ENCODE measurements at regions not wholly inside any gene's neighbourhood (a gene's known extent, or its start where the extent isn't known, plus 50 kb on each side); places are given as distances from the start of the nearest gene placed in this dataset.
"Not testable (repeated sequence)": the region's sequence is repeated elsewhere in the genome, so short reads cannot be mapped to it uniquely, and the experiment has no call there.

GRCh38 chr6:121630716-121631115 is 195.3 kb downstream of the GJA1 start:
- no peak for FAIRE-seq
- intact Hi-C loops (cut with micrococcal nuclease), result no loop called here

GRCh38 chr6:121631752-121632151 is 196.3 kb downstream of the GJA1 start:
- intact Hi-C loops (cut with micrococcal nuclease); H3K9ac ChIP-seq (ENCODE audit: insufficient read depth in 1 of 2, low read depth in 2 of 2, low read length in 2 of 2); H2AFZ ChIP-seq (ENCODE audit: low read depth, low read length): not testable (repeated sequence)

More at GRCh38 chr6:121630716-121631115, 195.3 kb downstream of the GJA1 start:
- BruUV-seq (replicated peaks), result no TSS peak
- H3K79me2 ChIP-seq (ENCODE audit: control insufficient read depth, insufficient read depth, low read length), result no peaks in the 10 kb centered on the region
- no peaks in the 10 kb centered on the region for H4K20me1 ChIP-seq (replicated peaks; ENCODE audit: control insufficient read depth, insufficient read depth, low read length)
- H3K4me3 ChIP-seq, result no peak overlapping the region
- no peak overlapping the region for H3K27ac ChIP-seq (ENCODE audit: extremely low read depth, low read depth, low read length)
- H3K9me3 ChIP-seq (replicated peaks; ENCODE audit: control insufficient read depth, insufficient read depth, low read depth, low read length), result no peaks in the 10 kb centered on the region
- H3K36me3 ChIP-seq (ENCODE audit: control insufficient read depth, insufficient read depth, low read length), result no peaks in the 10 kb centered on the region
- no peak overlapping the region for H3K4me2 ChIP-seq (ENCODE audit: insufficient read depth, low read length)
- ChIA-PET CTCF (ENCODE audit: low intra/inter-chr PET ratio) (no interaction called here), POLR2A (no interaction called here)
- no peak overlapping the region for H2AFZ ChIP-seq (ENCODE audit: low read depth, low read length)
- H3K9me1 ChIP-seq (ENCODE audit: control insufficient read depth, insufficient read depth, low read length), result no peaks in the 10 kb centered on the region
- TF ChIP-seq SIX5 (IDR thresholded peaks at IDR 0.05; ENCODE audit: borderline replicate concordance in 1 of 2, insufficient read depth in 1 of 2, low read depth in 1 of 2, low read length in 2 of 2) (no peak), ZNF639 (CRISPR knock-in tag; conservative IDR thresholded peaks at IDR 0.05 in 1 of 2, IDR thresholded peaks at IDR 0.05 in 1 of 2) (no peak), MAZ (CRISPR knock-in tag; conservative IDR thresholded peaks at IDR 0.05 in 1 of 2, IDR thresholded peaks at IDR 0.05 in 1 of 2) (no peak), ZNF79 (CRISPR knock-in tag; IDR thresholded peaks at IDR 0.05; ENCODE audit: low read depth) (no peak), ZNF408 (CRISPR knock-in tag; IDR thresholded peaks at IDR 0.05; ENCODE audit: low read depth) (no peak), ZBTB43 (CRISPR knock-in tag; IDR thresholded peaks at IDR 0.05) (no peak), ZNF57 (CRISPR knock-in tag; IDR thresholded peaks at IDR 0.05) (no peak), ZNF644 (tag; IDR thresholded peaks at IDR 0.05; ENCODE audit: low read depth) (no peak), ZNF165 (CRISPR knock-in tag; IDR thresholded peaks at IDR 0.05; ENCODE audit: borderline replicate concordance) (no peak), RB1 (IDR thresholded peaks at IDR 0.05; ENCODE audit: low read depth) (no peak), SIN3A (IDR thresholded peaks at IDR 0.05; ENCODE audit: borderline replicate concordance in 2 of 2, control insufficient read depth in 1 of 2, low read depth in 2 of 2, low read length in 2 of 2) (no peak)
- no peak for DNase-seq (ENCODE audit: extremely low read depth in 1 of 4, low spot score in 3 of 4)
- no peaks in the 10 kb centered on the region for H3K4me1 ChIP-seq (replicated peaks in 1 of 2; ENCODE audit: control insufficient read depth in 2 of 2, insufficient read depth in 2 of 2, low read length in 2 of 2)
- H3K9ac ChIP-seq (ENCODE audit: insufficient read depth in 1 of 2, low read depth in 2 of 2, low read length in 2 of 2), result no peak overlapping the region
- no peaks in the 10 kb centered on the region for H3K27me3 ChIP-seq (ENCODE audit: control insufficient read depth in 2 of 2, insufficient read depth in 2 of 2, low read length in 2 of 2)
- no peak for ATAC-seq
- in situ Hi-C loops (cut with MboI), result no loop called here

More at GRCh38 chr6:121631752-121632151, 196.3 kb downstream of the GJA1 start:
- FAIRE-seq; CTCF ChIA-PET (ENCODE audit: low intra/inter-chr PET ratio); ATAC-seq; in situ Hi-C loops (cut with MboI); H3K4me3 ChIP-seq; H3K9me3 ChIP-seq (replicated peaks; ENCODE audit: control insufficient read depth, insufficient read depth, low read depth, low read length); H3K79me2 ChIP-seq (ENCODE audit: control insufficient read depth, insufficient read depth, low read length); DNase-seq (ENCODE audit: extremely low read depth in 1 of 4, low spot score in 3 of 4); POLR2A ChIA-PET; H3K36me3 ChIP-seq (ENCODE audit: control insufficient read depth, insufficient read depth, low read length); H4K20me1 ChIP-seq (replicated peaks; ENCODE audit: control insufficient read depth, insufficient read depth, low read length); H3K27ac ChIP-seq (ENCODE audit: extremely low read depth, low read depth, low read length); H3K9me1 ChIP-seq (ENCODE audit: control insufficient read depth, insufficient read depth, low read length); H3K4me1 ChIP-seq (replicated peaks in 1 of 2; ENCODE audit: control insufficient read depth in 2 of 2, insufficient read depth in 2 of 2, low read length in 2 of 2); H3K27me3 ChIP-seq (ENCODE audit: control insufficient read depth in 2 of 2, insufficient read depth in 2 of 2, low read length in 2 of 2); BruUV-seq (replicated peaks); H3K4me2 ChIP-seq (ENCODE audit: insufficient read depth, low read length): not testable (repeated sequence)

All from K562 (cell line).